NCI-H2196 (cell line): ENCODE measurements at regions not wholly inside any gene's neighbourhood (a gene's known extent, or its start where the extent isn't known, plus 50 kb on each side); places are given as distances from the start of the nearest gene placed in this dataset.

Source experiments
- DNase-seq: peaks from one replicate; lab custom pipeline; 2025; ENCODE audit not compliant: unreplicated experiment; lab: John Stamatoyannopoulos, UW

GRCh38 chr5:20476016-20476415 lies 488.0 kb upstream of the CDH18 start:
- DNase-seq = no peak

DNA sequence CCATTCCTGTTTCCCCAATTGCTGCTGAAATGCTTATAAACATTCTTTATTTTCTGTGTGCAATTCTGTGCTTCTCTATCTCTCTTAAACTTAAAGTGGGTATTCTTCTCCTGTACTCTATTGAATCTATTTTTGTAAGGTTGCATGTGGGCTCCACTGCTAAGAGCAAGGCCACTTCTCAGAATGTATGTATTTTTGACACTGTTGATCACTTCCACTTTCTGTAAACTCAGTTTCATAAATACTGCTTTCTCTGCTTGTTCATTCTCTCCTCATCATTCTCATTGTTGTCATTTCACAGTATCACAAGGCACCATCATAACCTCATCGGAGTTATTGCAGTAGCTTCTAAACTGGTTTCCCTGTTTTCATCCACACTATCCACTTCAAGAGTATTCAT lies 483.0 kb upstream of the CDH18 start:
- no peak for DNase-seq

DNA sequence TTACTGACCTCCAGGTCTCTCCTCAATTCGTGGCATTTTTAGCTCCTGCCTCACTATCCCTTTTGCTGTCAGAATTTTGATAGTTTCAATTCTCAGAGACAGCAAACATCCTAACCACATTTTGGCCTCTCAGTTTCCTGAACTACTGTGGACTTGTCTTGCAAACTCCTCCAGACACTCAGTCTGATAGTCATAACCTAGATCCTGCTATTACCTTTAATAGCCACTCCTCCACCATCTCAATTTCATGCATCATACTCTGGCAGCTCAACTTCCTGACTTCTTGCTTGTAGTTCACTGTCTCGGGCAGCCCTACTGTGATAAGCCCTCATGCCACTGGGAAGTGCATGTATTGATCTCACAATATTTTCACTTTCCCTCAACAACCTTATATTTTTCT lies 481.8 kb upstream of the CDH18 start:
- DNase-seq = no peak

- DNase-seq = no peak
Observed at GRCh38 chr5:20469390-20469789, 481.4 kb upstream of the CDH18 start.

- no peak for DNase-seq
Observed at GRCh38 chr5:20466512-20466911, 478.5 kb upstream of the CDH18 start.

DNA sequence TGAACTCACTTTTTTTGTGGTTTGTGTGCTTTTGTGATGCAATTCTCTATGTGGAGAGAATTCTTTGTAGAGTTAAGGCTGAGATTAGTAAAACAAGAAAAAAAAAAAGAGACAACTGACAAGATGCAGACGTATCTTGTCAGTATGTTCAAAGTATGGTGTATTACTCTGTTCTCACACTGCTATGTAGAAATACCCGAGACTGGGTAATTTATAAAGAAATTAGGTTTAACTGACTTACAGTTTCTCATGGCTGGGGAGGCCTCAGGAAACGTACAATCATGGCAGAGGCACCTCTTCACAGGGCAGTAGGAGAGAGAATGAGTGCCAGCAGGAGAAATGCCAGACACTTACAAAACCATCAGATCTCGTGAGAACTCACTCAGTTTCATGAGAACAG lies 475.2 kb upstream of the CDH18 start:
- no peak for DNase-seq

DNA sequence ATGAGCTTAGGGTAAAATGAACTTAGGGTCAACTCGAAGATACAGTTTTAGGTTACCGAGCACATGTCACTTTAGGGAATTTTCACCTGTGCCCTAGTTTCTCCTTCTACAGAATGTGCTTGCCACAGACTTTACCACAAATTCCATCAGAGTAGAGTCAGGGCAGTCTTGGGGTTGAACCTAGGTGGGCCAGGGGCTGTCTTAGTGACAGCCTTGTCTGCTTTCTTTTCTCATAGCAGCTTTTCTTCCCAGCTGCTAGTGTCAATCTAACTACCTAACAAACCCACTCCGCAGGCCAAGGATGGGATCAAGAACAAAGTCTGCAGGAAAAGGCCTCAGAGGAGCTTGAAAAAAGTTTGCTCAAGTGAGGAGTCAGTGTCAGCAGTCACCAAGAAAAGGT lies 458.1 kb upstream of the CDH18 start:
- no peak for DNase-seq

GRCh38 chr5:20445326-20445860 lies 457.4 kb upstream of the CDH18 start:
- DNase-seq = no peak

GRCh38 chr5:20434786-20435185 lies 446.8 kb upstream of the CDH18 start:
- DNase-seq = no peak

DNA sequence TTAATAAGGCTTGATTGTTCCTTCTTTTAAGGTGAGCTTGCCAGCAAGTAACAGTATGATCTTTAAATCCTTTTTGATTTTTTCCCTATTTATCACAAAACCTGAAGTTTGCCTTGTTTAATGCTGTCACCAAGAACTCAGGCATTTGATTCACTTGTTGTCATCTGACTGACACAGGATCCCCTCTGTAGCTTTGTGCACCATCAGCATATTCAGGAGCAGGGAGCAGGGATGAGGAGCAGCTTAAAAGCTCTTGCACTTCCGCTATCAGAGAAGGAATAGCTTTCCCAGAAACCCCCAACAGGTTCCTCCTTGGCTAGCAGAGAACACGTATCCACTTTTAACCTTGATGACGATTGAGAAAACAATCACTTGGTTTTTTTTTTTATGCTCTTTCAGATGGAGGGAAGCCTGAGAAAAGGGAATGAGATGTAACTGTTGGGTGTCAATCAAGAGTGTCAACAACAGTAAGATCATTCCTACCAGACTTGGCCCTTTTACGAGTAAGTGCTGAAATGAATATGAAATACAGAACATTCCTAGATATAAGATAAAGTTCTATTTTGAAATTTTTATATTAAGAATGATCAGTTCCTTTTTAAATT lies 433.1 kb upstream of the CDH18 start:
- no peak for DNase-seq
